ENCODE measurements at regions not wholly inside any gene's neighbourhood (a gene's known extent, or its start where the extent isn't known, plus 50 kb on each side); places are given as distances from the start of the nearest gene placed in this dataset.

- no peak for DNase-seq (ENCODE audit: low read depth)
Measured at GRCh38 chr2:172230889-172231401, 128.2 kb upstream of the DLX2 start.

DNA sequence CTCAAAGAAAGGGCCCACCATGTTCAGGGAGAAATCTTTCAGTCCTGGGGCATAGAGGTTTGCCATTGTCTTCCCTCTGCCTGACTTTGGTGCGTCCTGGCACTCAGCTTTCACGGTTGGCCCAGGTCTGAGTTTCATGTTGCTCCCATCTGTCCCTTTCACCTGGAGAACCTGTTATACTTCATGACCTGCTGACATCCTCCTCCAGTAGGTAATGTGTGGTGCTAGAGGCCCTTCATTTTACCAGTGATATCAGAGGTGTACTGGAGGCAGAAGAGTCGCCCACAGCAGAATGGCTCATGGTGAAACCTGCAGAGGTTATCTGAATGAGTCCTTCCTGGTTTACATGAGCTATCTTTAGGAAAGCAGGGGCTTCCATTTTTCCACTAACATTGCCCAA lies 128.8 kb upstream of the DLX2 start:
- DNase-seq (ENCODE audit: low read depth): no peak

- DNase-seq (ENCODE audit: low read depth): no peak
Measured at GRCh38 chr2:172232708-172233396, 130.2 kb upstream of the DLX2 start.

DNA sequence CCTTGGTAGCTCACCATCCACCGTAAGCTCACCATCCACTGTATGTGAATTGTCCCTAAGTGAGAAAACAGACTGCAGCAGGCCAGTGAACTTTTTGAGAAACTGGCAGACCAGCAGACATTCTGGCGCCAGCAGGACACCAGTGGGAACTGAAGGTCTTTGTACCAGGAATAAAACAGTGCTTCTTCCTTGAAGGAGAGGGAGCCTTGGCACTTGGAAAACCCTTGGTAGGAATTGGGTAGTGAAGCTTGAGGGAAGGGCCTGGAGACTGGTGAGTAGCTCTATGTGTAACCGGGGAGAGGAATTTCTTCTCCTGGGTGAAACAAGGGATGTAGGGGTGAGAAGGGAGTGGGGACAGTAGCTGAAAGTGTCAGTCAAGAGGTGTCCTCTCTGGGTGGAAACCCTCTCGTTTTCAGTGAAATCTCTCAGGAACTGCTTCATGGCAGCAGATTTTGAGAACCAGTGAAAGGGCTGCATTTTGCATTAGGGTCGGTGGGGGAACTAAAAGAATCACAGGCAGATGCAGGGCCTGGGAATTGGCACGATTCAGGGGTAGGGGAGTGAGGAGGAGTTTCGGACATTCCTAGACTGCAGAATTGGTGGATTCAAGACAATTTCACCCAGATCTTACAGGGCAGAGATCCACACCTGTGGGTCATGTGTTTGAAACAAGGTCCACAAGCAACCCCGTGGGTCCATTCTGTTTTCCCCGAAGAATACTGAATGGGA lies 131.5 kb upstream of the DLX2 start:
- DNase-seq (ENCODE audit: low read depth): no peak

DNA sequence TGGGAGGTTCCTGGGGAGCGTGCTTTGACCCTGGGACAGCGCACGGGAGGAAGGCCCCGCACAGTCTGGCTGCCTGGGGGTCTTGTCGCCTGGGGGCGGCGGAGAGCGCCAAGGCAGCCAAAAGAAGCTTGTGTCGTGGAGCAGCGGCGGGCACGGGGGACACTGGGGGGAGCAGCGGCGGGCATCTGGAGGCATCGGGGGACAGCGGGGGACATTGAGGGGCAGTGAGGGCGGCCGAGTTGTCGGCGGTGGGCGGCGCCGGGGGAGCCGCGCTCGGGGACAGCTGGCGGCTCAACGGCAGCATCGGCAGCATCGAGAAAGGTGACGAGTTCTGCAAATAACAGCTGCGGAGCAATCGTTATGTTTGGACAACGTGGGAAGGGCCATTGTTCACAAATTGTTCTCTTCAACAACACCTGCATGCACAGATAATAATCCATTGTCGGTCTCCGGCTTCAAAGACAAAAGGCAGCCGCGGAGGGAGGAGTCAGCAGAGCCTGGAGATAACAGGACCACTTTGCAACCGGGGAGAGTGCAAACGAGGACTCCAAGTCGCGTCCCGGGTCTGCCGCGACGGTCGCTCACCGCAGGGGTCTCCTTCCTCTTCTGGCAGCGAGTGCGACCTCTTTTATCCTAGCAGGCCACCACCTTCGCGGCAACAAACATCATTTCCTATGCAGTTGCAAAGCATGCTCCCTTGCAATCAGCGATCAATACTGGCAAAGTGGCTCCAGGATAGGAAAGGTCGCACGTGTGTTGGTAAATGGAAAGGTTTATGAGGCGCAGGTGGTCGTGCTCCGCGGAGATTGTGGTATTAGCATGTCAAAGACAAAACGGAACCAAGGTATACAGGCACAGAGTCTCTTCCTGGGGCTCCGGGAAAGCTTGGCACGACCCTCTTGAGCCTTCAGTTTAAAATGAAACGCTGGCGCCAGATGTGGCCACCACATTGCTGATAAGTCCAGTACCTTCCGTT lies 132.3 kb upstream of the DLX2 start:
- DNase-seq (ENCODE audit: low read depth): no peak

GRCh38 chr2:172239944-172240590 lies 137.4 kb upstream of the DLX2 start:
- DNase-seq (ENCODE audit: low read depth): peak; percentile 29

GRCh38 chr2:172241222-172241621 lies 138.5 kb upstream of the DLX2 start:
- no peak for DNase-seq (ENCODE audit: low read depth)

GRCh38 chr2:172242471-172242870 lies 139.8 kb upstream of the DLX2 start:
- no peak for DNase-seq (ENCODE audit: low read depth)

DNA sequence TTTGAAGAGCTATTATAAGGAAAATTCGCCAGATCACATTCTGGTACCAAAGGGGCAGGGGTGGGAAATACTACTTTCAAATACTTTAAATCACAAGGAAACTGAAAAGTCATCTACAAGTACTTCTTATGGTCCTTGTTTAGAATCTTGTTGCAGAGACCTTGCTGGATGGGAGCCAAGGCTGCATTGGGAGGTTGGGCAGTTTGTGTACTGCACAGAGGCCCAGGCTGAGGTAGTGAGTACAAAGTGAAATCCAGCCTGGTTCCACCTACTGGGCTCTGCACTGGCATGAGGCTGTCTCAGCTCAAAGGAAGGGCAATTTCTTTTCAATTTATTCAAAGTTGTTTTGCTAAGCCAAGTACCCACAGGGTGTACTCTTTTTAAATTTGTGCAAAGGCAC lies 140.3 kb upstream of the DLX2 start:
- no peak for DNase-seq (ENCODE audit: low read depth)

GRCh38 chr2:172244419-172245130 lies 141.9 kb upstream of the DLX2 start:
- DNase-seq (ENCODE audit: low read depth): no peak

DNA sequence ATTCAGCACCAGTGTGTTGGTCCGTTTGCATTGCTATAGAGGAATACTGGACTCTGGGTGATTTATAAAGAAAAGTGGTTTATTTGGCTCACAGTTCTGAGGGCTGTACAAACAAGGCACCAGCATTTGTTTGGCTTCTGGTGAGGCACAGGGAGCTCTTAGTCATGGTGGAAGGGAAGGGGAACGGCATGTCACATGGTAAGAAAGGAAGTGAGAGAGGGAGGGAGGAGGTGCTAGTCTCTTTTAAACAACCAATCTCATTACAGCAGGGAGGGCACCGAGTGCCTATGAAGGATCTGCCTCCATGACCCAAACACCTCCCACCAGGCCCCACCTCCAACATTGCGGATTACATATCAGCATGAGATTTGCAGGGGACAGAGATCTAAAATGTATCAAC lies 143.9 kb upstream of the DLX2 start:
- no peak for DNase-seq (ENCODE audit: low read depth)

DNA sequence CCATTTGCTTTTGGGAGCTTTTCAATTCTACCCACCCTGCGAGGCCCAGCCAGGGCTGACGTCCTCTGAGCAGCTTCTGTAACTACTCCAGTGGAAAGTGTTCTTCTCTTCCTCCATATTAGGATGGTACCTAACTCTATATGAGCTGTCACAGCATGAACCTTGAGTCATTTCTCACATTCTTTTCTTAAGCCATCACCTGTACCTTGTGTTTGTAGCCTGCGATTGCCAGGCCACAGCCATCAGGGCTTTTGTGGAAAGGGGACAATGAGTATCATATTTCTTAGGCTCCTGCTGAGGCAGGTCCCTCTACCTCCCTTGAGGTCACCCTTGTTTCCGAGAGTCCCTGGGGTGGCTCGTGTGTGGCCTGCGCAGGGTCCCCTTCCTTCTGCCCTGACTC lies 144.5 kb upstream of the DLX2 start:
- DNase-seq (ENCODE audit: low read depth): no peak

DNA sequence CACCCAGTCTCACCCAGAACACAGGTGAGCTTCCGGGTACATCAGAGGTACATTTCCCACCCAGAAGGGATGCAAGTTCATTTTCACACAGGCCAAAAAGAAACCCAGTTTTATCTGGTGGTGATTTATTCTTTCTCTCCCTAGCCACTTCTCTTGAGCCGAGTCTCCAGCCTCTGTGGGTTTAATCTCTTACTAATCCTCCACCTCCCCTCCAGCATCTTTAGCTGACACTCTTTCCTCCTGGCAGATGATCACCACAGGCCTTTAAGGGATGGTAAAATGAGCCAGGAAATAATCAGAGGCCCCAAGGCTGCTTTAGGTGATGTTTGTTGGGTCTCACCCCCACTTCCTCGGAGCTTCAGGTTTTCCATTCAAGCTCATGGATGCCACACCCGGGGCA lies 145.7 kb upstream of the DLX2 start:
- DNase-seq (ENCODE audit: low read depth): no peak

- DNase-seq (ENCODE audit: low read depth): no peak
Measured at GRCh38 chr2:172248785-172249187, 146.1 kb upstream of the DLX2 start.

GRCh38 chr2:172249334-172249733 lies 146.6 kb upstream of the DLX2 start:
- DNase-seq (ENCODE audit: low read depth): no peak

GRCh38 chr2:172249986-172250385 lies 147.3 kb upstream of the DLX2 start:
- DNase-seq (ENCODE audit: low read depth): peak; percentile 87

GRCh38 chr2:172251231-172251630 lies 148.5 kb upstream of the DLX2 start:
- no peak for DNase-seq (ENCODE audit: low read depth)

GRCh38 chr2:172252154-172252553 lies 149.5 kb upstream of the DLX2 start:
- no peak for DNase-seq (ENCODE audit: low read depth)

GRCh38 chr2:172253190-172254052 lies 150.7 kb upstream of the DLX2 start:
- peak; percentile 99 for DNase-seq (ENCODE audit: low read depth)

GRCh38 chr2:172256886-172257285 lies 154.2 kb upstream of the DLX2 start:
- peak; percentile 41 for DNase-seq (ENCODE audit: low read depth)

Measured in stromal cell of bone marrow (primary cell).